ENCODE measurements at regions not wholly inside any gene's neighbourhood (a gene's known extent, or its start where the extent isn't known, plus 50 kb on each side); places are given as distances from the start of the nearest gene placed in this dataset.

DNA sequence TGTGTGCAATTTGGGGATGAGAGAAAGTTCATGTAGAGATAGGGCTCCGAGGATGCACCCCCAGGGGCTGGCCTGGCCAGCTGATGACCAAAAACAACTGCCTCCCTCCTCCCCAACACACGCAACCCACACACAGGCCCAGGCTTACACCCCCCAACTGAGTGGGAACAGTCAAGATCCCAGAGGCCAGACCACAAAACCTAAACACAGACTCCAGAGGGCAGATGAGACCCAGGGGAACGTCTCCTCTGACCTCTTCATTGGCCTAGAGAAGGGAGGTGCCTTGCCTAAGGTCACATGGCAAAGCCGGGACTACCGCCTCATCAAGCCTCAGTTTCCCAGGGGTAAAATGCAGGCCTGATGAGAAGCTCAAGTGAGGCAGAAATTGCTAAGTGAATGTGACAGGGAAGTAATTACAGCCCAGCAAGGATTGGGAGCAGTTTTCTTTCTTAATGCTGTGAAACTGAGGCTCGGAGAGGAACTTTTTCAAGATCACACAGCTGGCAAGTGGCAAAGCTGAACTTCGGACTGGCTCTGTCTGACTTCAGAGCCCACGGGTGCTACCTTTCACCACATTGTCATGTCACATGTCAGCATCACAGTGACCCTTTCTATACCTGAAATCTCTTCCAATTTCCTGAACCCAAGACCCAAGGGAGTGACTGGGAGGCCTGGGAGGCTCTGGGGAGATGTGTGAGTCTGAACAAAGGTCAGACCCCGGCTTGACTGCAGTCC lies 69.9 kb upstream of the WNT11 start:
- no peak for DNase-seq

- DNase-seq = no peak
Observed at GRCh38 chr11:76275446-76275845, 69.1 kb upstream of the WNT11 start.

DNA sequence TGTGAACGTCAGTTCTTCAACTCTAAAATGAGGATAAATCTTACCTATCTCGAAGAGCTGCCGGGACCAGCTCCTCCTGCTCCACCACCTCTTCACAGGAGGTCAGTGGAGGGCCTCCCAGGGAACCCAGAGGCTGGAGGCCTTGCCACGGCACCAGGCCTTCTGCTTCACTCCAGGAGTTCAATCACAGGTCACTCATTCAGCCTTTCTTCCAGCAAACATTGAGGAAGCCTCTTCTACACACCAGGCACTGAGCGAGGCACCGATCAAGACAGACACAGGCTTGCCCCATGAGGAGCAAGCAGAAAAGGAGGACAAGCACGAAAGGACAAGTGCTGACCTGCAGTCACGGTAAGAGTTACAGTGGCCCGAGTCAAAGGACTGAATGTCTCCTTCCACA lies 64.8 kb upstream of the WNT11 start:
- DNase-seq = no peak

- no peak for DNase-seq
Observed at GRCh38 chr11:76270389-76270788, 64.1 kb upstream of the WNT11 start.

GRCh38 chr11:76269661-76270261 lies 63.5 kb upstream of the WNT11 start:
- no peak for DNase-seq

DNA sequence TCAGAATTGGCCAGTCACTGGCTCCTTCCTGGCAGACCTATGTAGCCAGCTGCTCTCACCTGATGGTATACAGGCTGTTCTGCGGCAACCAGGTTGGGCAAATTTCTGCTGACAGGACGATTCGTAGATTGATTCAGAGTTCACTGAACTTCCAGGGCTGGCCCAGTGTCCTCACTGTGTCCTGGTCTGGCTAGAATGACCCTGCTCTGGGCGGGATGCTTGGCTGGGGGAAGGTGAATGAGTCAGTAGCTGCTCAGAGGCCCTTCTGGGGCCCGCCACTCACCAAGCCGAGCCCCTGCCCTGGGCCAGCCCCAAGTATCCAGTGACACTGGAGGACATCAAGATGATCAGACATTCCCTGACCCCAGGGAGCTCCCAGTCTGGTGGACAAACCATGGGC lies 62.9 kb upstream of the WNT11 start:
- no peak for DNase-seq

- DNase-seq = no peak
Observed at GRCh38 chr11:76268498-76268897, 62.2 kb upstream of the WNT11 start.

DNA sequence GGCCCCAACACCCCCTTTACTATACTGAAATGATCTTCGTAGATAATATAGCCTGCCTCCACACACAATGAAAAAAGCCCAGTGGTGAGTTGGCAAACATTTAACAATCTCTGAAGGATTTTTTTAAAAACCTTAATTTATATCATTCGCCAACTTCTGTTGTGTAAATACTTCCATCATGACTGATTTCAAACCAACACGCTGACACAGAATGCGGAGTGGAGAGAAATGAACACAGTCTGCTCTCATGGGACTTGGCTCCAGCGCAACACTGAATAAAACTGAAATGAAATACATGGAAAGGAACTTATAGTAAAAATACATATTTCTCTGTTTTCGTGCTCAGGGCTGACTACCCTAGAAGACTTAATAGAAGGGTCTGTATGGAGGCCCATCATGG lies 61.3 kb upstream of the WNT11 start:
- no peak for DNase-seq

GRCh38 chr11:76266286-76267100 lies 60.2 kb upstream of the WNT11 start:
- no peak for DNase-seq

DNA sequence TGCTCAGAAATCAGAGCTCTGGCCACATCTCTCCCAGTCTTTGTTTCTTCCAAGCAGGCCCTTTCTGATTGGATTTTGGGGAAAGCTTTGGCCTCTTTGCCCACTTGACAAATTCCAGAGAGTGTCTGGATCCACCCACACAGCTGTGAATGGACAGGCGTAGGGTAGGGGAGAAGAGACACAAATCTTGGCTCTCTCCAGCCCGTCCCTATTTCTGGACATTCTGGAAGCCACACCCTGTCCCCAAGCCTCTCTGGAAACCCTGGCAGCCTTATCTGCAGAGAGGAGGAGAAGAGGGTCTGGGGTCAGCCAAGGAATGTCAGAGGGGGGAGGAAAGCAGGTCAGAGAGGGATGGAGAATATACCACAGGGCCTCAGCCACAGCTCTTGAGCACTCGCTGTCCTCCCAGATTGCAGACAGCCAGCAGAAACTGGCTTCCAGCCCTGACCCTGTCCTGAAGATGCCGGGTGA lies 59.5 kb upstream of the WNT11 start:
- no peak for DNase-seq

DNA sequence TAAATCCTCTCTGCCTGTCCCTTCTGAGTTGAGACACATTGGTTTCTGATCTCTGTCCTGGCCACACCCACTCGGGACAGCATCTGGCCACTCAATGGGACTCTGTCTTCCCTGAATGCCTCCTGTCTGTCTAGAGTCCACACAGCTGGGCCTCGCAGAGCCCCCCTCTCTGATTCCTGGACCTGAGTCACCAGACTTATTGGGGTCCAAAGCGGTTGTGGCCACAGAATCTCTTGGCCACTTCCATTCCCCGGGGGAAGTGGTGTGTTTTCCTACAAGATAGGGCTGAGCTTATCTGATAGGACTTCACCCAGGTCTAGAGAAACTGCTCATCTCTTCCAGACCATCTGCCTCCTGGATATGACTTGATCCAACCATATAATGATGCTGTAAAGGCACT lies 57.4 kb upstream of the WNT11 start:
- no peak for DNase-seq

DNA sequence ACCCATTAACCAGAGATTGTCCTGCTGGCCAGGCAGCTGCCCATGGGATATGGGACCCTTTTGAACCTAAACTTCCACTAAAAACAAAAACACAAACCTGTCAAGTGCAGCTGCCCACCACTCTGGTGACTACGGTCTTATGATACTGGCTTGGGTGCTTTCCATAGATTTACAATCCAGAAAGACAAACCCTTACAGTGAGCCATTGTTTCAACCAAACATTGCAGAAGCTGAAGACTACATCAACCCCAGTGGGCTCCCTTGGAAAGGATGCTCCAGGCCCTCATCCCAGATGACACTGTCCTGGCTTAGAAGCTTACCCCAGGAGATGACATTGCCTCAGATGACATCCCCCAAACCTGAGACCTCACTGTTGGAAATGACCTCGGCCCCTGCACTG lies 56.9 kb upstream of the WNT11 start:
- DNase-seq = no peak

GRCh38 chr11:76260296-76260925 lies 54.1 kb upstream of the WNT11 start:
- DNase-seq = no peak

GRCh38 chr11:76259299-76259908 lies 53.1 kb upstream of the WNT11 start:
- no peak for DNase-seq

DNA sequence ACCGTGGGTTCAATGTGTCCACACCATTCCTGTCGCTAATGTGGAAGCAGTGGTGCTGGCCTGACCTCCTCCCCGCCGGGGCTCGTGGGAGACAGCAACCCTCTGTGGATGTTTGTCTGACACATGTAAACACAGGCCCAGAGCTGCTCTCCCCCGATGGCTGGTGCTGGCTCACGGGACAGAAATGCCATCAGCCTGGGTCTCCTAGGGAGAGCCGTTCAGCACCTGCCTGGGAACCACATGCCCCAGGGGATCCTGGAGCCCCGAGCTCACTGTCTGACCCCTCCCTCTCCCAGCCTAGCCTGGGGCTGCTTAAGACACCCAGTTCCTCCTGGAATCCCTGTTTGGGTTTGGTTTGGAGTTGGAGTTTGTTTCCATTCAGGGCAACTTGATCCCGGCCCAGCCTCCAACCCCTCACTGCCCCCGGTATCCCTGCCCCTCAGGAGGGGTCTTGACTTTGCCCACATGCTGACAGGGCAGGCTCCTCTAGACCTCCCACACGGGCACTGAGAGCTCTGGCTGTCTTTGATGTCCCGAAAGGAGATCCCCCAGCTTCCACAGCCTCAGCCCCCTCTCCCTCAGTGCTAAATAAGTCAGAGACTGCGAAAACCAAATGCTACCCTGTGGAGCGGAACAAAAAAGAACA lies 50.9 kb upstream of the WNT11 start:
- no peak for DNase-seq

DNA sequence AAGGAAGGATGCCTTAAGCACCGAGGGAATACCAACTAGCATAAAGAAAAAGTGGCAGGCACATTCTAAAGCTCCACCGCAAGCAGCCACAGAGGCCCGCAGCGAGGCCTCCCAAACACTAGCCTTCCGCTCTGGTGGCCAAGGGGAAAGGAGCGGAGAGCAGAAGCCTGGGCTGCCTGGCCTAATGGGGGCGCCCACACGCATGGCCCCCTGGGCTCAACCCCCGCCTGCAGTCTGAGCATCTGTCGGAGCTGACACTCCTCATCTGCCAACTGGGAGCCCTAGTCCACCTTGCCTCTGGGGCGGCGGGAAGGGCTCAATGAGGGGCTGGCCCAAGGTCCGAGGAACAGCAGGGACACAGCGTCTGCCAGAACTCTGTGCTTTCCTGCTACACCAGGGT lies 50.1 kb upstream of the WNT11 start:
- no peak for DNase-seq
